ENCODE measurements at regions not wholly inside any gene's neighbourhood (a gene's known extent, or its start where the extent isn't known, plus 50 kb on each side); places are given as distances from the start of the nearest gene placed in this dataset.
"Not testable (repeated sequence)": the region's sequence is repeated elsewhere in the genome, so short reads cannot be mapped to it uniquely, and the experiment has no call there.

- TF ChIP-seq, protein P1, sequence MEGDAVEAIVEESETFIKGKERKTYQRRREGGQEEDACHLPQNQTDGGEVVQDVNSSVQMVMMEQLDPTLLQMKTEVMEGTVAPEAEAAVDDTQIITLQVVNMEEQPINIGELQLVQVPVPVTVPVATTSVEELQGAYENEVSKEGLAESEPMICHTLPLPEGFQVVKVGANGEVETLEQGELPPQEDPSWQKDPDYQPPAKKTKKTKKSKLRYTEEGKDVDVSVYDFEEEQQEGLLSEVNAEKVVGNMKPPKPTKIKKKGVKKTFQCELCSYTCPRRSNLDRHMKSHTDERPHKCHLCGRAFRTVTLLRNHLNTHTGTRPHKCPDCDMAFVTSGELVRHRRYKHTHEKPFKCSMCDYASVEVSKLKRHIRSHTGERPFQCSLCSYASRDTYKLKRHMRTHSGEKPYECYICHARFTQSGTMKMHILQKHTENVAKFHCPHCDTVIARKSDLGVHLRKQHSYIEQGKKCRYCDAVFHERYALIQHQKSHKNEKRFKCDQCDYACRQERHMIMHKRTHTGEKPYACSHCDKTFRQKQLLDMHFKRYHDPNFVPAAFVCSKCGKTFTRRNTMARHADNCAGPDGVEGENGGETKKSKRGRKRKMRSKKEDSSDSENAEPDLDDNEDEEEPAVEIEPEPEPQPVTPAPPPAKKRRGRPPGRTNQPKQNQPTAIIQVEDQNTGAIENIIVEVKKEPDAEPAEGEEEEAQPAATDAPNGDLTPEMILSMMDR (IDR thresholded peaks at IDR 0.05; ENCODE audit: insufficient read depth, low read length, poor library complexity, severe bottlenecking) = no peak
- Histone ChIP-seq H3K4me3 (replicated peaks; ENCODE audit: low read depth, low read length) (no peak overlapping the region), H3K36me3 (ENCODE audit: control insufficient read depth, insufficient read depth, low read length) (no peaks in the 10 kb centered on the region), H3K27me3 (replicated peaks; ENCODE audit: control insufficient read depth, insufficient read depth, low read length) (no peaks in the 10 kb centered on the region)
- no peak for DNase-seq (ENCODE audit: extremely low read depth, insufficient read length)
Measured at GRCh38 chr2:240191001-240191400, 50.5 kb upstream of the OTOS start.

DNA sequence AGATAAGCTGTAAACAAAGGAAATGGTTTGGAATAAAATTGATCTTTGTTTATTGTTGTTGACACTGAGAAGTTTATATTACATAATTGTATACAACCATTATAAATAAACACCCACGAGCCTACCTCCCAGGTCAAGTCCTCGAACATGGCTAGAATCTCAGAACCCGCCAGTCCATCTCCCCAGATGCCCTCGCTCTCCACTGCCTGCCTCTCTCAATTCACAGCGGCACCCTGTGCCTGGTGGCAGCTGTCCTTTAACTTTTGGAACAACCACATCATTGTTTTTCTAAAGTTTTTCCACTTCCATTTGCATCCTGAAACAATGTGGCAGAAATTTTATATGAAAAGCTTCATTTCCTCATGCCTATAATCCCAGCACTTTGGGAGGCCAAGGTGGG, 52.2 kb upstream of the OTOS start:
- Histone ChIP-seq H3K36me3 (ENCODE audit: control insufficient read depth, insufficient read depth, low read length) (no peaks in the 10 kb centered on the region), H3K27me3 (replicated peaks; ENCODE audit: control insufficient read depth, insufficient read depth, low read length) (no peaks in the 10 kb centered on the region), H3K4me3 (replicated peaks; ENCODE audit: low read depth, low read length) (no peak overlapping the region)
- TF ChIP-seq, protein P1 (IDR thresholded peaks at IDR 0.05; ENCODE audit: insufficient read depth, low read length, poor library complexity, severe bottlenecking) = no peak
- no peak for DNase-seq (ENCODE audit: extremely low read depth, insufficient read length)

DNA sequence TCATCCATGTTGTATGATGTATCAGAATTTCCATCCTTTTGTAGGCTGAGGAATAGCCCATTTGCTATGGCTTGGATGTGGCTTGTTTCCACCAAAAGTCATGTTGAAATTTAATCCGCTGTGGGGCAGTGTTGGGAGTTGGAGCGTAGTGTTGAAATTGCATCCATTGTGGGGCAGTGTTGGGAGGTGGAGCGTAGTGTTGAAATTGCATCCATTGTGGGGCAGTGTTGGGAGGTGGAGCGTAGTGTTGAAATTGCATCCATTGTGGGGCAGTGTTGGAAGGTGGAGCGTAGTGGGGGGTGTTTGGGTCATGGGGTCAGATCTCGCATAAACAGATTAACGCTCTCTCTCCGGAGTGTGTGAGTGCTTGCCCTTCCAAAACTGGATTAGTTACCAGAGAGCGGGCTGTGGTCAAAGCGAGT, 53.9 kb upstream of the OTOS start:
- not testable (repeated sequence) for DNase-seq (ENCODE audit: extremely low read depth, insufficient read length); H3K27me3 ChIP-seq (replicated peaks; ENCODE audit: control insufficient read depth, insufficient read depth, low read length); H3K4me3 ChIP-seq (replicated peaks; ENCODE audit: low read depth, low read length); H3K36me3 ChIP-seq (ENCODE audit: control insufficient read depth, insufficient read depth, low read length)

DNA sequence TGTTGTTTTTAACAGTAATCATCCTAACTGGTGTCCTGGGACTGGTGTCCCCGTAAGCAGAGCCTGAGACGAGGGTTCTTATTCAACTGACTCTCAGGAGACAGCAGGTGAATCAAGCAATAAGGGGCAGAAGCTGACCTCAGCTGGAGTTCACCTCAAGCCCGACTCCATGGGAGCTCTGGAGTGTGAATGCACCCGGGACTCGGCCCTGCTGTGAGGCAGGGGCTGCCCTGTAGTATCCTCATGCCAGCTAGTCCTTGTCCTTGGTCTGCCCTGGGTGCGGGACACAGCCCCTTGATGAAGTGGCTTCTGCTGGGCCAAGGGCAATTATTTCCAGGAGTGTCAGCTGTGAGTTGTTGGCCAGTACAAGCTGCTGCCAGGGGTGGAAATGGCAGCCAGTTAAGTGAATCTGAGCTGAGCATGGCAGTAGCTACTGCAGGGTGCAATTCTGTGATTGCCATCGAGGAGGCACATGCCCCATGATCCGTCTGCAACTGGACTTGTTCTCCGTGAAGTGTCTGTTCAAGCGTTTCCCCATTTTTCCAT, 54.9 kb upstream of the OTOS start:
- no peak for DNase-seq (ENCODE audit: extremely low read depth, insufficient read length)
- TF ChIP-seq, protein P1 (IDR thresholded peaks at IDR 0.05; ENCODE audit: insufficient read depth, low read length, poor library complexity, severe bottlenecking) = no peak
- Histone ChIP-seq H3K4me3 (replicated peaks; ENCODE audit: low read depth, low read length) (no peak overlapping the region), H3K27me3 (replicated peaks; ENCODE audit: control insufficient read depth, insufficient read depth, low read length) (no peaks in the 10 kb centered on the region; the same call in 1 of the 2 replicates), H3K36me3 (ENCODE audit: control insufficient read depth, insufficient read depth, low read length) (no peaks in the 10 kb centered on the region)

DNA sequence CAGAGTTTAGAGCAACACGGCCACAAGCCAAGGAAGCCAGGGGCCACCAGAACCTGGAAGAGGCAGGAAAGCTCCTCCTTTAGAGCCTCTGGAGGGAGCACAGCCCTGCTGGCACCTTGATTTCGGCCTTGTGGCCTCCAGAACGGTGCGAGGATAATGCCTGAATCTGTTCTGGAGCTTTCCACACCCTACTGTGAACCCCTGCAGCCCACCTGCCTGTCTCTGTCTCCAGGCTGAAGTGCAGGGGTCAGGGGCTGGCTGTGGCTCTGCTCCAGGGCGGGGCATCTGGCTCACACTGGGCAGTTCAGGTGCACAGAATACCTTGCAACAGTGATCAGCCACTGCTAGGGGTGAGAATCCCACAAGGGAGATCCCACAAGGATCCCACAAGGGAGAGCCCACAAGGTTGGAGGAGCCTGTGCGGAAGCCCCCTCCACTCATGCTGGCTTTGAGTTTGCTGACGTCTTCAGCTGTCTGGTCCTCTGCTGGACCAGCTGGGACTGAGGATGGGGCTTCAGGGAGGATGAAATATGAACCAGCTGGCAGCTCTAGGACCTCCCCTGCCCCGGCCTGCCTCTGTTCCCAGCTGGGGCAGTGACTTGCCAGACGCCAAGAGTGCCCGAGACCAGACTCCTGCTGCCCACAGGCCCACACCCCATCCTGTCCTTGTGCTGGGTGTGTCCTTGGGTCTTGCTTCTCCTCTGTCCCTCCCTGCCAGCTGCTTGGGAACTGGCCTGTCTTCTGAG, 56.4 kb upstream of the OTOS start:
- DNase-seq (ENCODE audit: extremely low read depth, insufficient read length) = no peak
- Histone ChIP-seq H3K27me3 (replicated peaks; ENCODE audit: control insufficient read depth, insufficient read depth, low read length) (no peaks in the 10 kb centered on the region; the same call in 1 of the 2 replicates), H3K36me3 (ENCODE audit: control insufficient read depth, insufficient read depth, low read length) (no peaks in the 10 kb centered on the region), H3K4me3 (replicated peaks; ENCODE audit: low read depth, low read length) (no peak overlapping the region)
- TF ChIP-seq, protein P1 (IDR thresholded peaks at IDR 0.05; ENCODE audit: insufficient read depth, low read length, poor library complexity, severe bottlenecking) = no peak

DNA sequence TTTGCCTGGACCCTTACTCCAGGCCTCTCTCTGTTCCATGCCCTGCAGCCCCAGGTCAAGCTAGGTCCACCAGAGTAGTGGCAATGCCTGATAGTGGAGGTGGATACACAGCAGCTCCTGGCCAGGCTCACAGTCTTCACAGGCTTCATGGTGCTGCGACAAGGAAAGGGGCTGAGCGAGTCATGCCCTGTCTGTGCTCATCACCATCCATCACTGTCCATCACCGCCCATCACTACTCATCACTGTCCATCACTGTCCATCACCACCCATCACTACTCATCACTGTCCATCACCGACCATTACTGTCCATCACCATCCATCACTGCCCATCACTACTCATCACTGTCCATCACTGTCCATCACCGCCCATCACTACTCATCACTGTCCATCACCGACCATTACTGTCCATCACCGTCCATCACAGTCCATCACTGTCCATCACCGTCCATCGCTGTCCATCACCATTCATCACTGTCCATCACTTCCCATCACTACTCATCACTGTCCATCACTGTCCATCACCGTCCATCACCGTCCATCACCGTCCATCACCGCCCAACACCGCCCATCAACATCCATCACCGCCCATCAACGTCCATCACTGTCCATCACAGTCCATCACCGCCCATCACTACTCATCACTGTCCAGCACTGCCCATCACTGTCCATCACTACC, 57.1 kb upstream of the OTOS start:
- no peak for DNase-seq (ENCODE audit: extremely low read depth, insufficient read length)
- TF ChIP-seq, protein P1 (IDR thresholded peaks at IDR 0.05; ENCODE audit: insufficient read depth, low read length, poor library complexity, severe bottlenecking) = no peak
- H3K27me3 ChIP-seq (replicated peaks; ENCODE audit: control insufficient read depth, insufficient read depth, low read length) = no peaks in the 10 kb centered on the region; the same call in 1 of the 2 replicates
- no peaks in the 10 kb centered on the region for H3K36me3 ChIP-seq (ENCODE audit: control insufficient read depth, insufficient read depth, low read length)
- H3K4me3 ChIP-seq (replicated peaks; ENCODE audit: low read depth, low read length) = no peak overlapping the region

All from GM06990 (cell line).